Uterus (tissue), 3 donors: ENCODE measurements at regions not wholly inside any gene's neighbourhood (a gene's known extent, or its start where the extent isn't known, plus 50 kb on each side); places are given as distances from the start of the nearest gene placed in this dataset.

Experiments used
- DNase-seq, 2 donors: peaks; one replicate each; pipeline ENCODE4 v3.0.0-alpha.2; 2019 to 2020
- H3K27ac ChIP-seq, 2 donors: fragments of 200-600 bp; sonication (generic); 1 replicate in 1 of 2; 2 replicates in 1 of 2; pipeline ENCODE4 v1.5.1; 2016 to 2018
- H3K27me3 ChIP-seq, 2 donors: fragments of 200-600 bp; sonication (generic); one replicate each; pipeline ENCODE4 v1.5.1; 2018 to 2019; ENCODE audit warnings: control low read depth in 1 of 2
- H3K36me3 ChIP-seq, 2 donors: fragments of 200-600 bp; sonication (generic); one replicate each; pipeline ENCODE4 v1.5.1; 2019; ENCODE audit warnings: control low read depth in 1 of 2
- H3K4me1 ChIP-seq, 2 donors: fragments of 200-600 bp; sonication (generic); one replicate each; pipeline ENCODE4 v1.5.1; 2018 to 2019; ENCODE audit warnings: control low read depth in 1 of 2
- H3K4me3 ChIP-seq, 2 donors: fragments of 200-600 bp; sonication (generic); 1 replicate in 1 of 2; 2 replicates in 1 of 2; pipeline ENCODE4 v1.5.1; 2018 to 2019; ENCODE audit warnings: mild to moderate bottlenecking in 1 of 2
- H3K9me3 ChIP-seq, 2 donors: fragments of 200-600 bp; sonication (generic); one replicate each; pipeline ENCODE4 v1.5.1; 2019; ENCODE audit warnings: control low read depth in 1 of 2
- POLR2A ChIP-seq, 2 donors: fragments of 450-650 bp; IDR thresholded peaks; one replicate each; pipeline ENCODE4 v1.6.1; 2016; ENCODE audit warnings: antibody characterized with exemption in 2 of 2, mild to moderate bottlenecking in 1 of 2, moderate library complexity in 1 of 2
- intact Hi-C: fragments of 100-400 bp; cut with DNase I; formaldehyde crosslinking; loops from one replicate; pipeline ENCODE4 v1.15.1; 2023; ENCODE audit warnings: low total_unique reads
- TF ChIP-seq, protein P1 (sequence below), 4 experiments: fragments of 200-600 bp in 2 of 4; fragments of 450-650 bp in 2 of 4; sonication (generic) in 2 of 4; IDR thresholded peaks; one replicate each; pipeline ENCODE4 v1.5.1; 2016 to 2019; ENCODE audit warnings: antibody characterized with exemption in 4 of 4, mild to moderate bottlenecking in 2 of 4, moderate library complexity in 1 of 4
- donor health status: DM: yes; HTN: yes; CAD: no.

DNA sequence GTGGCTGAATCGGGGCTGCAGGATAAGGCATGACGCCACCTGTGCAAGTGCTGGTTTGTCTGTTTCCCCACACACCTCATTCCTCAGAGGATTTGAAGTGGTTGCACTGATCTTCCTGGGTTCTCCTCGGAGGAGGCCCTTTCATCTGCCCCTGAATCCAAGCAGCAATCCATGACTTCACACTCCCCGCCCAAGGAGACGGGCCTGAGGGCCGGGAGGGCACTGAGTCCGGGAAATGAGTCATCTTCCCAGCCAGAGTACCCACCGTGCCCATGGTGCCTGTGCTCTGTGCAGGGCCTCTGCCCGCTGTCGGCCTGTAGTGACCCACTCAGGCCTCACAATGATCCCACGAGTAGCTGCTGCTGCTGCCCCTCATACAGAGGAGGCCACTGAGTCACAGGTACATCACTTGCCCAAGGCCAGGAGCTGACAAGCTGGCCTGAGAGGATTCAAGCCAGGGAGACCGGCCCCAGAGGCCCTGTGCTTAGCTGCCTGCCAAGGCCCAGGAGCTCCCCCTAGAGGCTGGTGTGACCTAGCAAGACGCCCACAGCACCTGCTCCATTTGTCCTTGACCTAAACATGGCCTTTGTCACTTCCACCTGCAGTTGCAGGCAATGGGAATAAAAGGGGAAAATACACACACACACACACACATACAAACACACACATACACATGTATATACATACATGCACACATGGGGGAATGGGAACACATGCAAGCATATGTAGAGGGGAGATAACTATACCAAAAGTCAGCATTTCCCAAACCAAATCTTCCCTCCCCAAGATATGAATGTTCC is 240.0 kb downstream of the C16orf95 start:
- TF ChIP-seq, protein P1, sequence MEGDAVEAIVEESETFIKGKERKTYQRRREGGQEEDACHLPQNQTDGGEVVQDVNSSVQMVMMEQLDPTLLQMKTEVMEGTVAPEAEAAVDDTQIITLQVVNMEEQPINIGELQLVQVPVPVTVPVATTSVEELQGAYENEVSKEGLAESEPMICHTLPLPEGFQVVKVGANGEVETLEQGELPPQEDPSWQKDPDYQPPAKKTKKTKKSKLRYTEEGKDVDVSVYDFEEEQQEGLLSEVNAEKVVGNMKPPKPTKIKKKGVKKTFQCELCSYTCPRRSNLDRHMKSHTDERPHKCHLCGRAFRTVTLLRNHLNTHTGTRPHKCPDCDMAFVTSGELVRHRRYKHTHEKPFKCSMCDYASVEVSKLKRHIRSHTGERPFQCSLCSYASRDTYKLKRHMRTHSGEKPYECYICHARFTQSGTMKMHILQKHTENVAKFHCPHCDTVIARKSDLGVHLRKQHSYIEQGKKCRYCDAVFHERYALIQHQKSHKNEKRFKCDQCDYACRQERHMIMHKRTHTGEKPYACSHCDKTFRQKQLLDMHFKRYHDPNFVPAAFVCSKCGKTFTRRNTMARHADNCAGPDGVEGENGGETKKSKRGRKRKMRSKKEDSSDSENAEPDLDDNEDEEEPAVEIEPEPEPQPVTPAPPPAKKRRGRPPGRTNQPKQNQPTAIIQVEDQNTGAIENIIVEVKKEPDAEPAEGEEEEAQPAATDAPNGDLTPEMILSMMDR (IDR thresholded peaks at IDR 0.05): peak in 1 of 4 experiments; percentile 22
- TF ChIP-seq POLR2A (IDR thresholded peaks at IDR 0.05): no peak
- no peaks in the 10 kb centered on the region for H3K4me1 ChIP-seq
- no peak overlapping the region for H3K27ac ChIP-seq
- no peaks in the 10 kb centered on the region for H3K27me3 ChIP-seq
- DNase-seq: no peak
- H3K36me3 ChIP-seq: no peaks in the 10 kb centered on the region
- intact Hi-C loops: no loop called here
- H3K9me3 ChIP-seq: no peaks in the 10 kb centered on the region
- no peak overlapping the region for H3K4me3 ChIP-seq

- Histone ChIP-seq H3K4me1 (no peaks in the 10 kb centered on the region), H3K27ac (no peak overlapping the region), H3K4me3 (no peak overlapping the region), H3K9me3 (no peaks in the 10 kb centered on the region), H3K27me3 (no peaks in the 10 kb centered on the region), H3K36me3 (no peaks in the 10 kb centered on the region)
- no peak for TF ChIP-seq POLR2A (IDR thresholded peaks at IDR 0.05)
- TF ChIP-seq, protein P1 (IDR thresholded peaks at IDR 0.05): no peak
- no peak for DNase-seq
- intact Hi-C loops: no loop called here
Measured at GRCh38 chr16:87077750-87078127, 239.5 kb downstream of the C16orf95 start.

GRCh38 chr16:87080571-87081167 is 236.5 kb downstream of the C16orf95 start:
- intact Hi-C loops: no loop called here
- Histone ChIP-seq H3K27me3 (no peaks in the 10 kb centered on the region), H3K27ac (no peak overlapping the region), H3K36me3 (no peaks in the 10 kb centered on the region), H3K4me1 (no peaks in the 10 kb centered on the region), H3K4me3 (no peak overlapping the region), H3K9me3 (no peaks in the 10 kb centered on the region)
- no peak for TF ChIP-seq POLR2A (IDR thresholded peaks at IDR 0.05)
- TF ChIP-seq, protein P1 (IDR thresholded peaks at IDR 0.05): no peak
- DNase-seq: no peak

GRCh38 chr16:87085441-87085840 is 231.8 kb downstream of the C16orf95 start:
- H3K9me3 ChIP-seq: no peaks in the 10 kb centered on the region
- no peaks in the 10 kb centered on the region for H3K27me3 ChIP-seq
- TF ChIP-seq, protein P1 (IDR thresholded peaks at IDR 0.05): no peak
- TF ChIP-seq POLR2A (IDR thresholded peaks at IDR 0.05): no peak
- no peaks in the 10 kb centered on the region for H3K36me3 ChIP-seq
- no peak for DNase-seq
- H3K27ac ChIP-seq: no peak overlapping the region
- H3K4me3 ChIP-seq: no peak overlapping the region
- no peaks in the 10 kb centered on the region for H3K4me1 ChIP-seq
- intact Hi-C loops: no loop called here

DNA sequence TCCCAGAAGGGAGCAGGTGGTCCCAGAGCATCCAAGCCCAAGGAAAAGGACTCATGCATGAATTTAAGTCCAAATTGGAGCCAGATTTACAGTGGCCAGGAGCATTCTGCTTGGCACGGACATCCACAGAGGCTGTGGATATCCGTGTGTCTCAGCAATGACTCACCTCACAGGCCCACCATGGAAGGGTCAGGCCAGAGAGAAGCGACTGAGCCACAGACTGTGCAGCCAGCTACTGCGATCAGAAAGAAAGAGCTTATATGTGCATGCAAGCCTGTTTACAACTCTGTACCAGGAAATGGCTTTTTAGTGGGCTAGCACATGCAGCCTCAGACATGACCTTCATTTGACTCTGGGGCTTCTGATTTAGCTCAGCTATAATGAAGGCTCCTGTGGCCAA is 231.0 kb downstream of the C16orf95 start:
- no peaks in the 10 kb centered on the region for H3K9me3 ChIP-seq
- TF ChIP-seq POLR2A (IDR thresholded peaks at IDR 0.05): no peak
- TF ChIP-seq, protein P1 (IDR thresholded peaks at IDR 0.05): no peak

More for the DNA sequence above, 231.0 kb downstream of the C16orf95 start:
- intact Hi-C loops: no loop called here
- no peaks in the 10 kb centered on the region for H3K36me3 ChIP-seq
- no peak overlapping the region for H3K27ac ChIP-seq
- no peaks in the 10 kb centered on the region for H3K27me3 ChIP-seq
- no peak for DNase-seq
- no peaks in the 10 kb centered on the region for H3K4me1 ChIP-seq
- no peak overlapping the region for H3K4me3 ChIP-seq
